Liver (tissue), 8 donors: ENCODE measurements at regions not wholly inside any gene's neighbourhood (a gene's known extent, or its start where the extent isn't known, plus 50 kb on each side); places are given as distances from the start of the nearest gene placed in this dataset.

ENCODE experiments used
- DNase-seq: peaks from one replicate; pipeline ENCODE4 v3.0.0-alpha.2; 2017; ENCODE audit warnings: low spot score
- H3K27ac ChIP-seq, 2 donors: one replicate each; pipeline ENCODE4 v1.7.0; 2013; ENCODE audit warnings: inconsistent platforms in 2 of 2, low read length in 2 of 2, control low read depth in 1 of 2, low read depth in 1 of 2, mild to moderate bottlenecking in 1 of 2
- H3K27me3 ChIP-seq, 4 donors: one replicate each; pipeline versions ENCODE4 v1.6.1 to v1.7.0; 2013; ENCODE audit warnings: low read length in 3 of 4, inconsistent platforms in 1 of 4, mild to moderate bottlenecking in 1 of 4, moderate library complexity in 1 of 4; ENCODE audit not compliant: control insufficient read depth in 4 of 4, insufficient read depth in 4 of 4
- H3K36me3 ChIP-seq, 4 donors: one replicate each; pipeline versions ENCODE4 v1.6.1 to v1.7.0; 2013; ENCODE audit warnings: low read length in 3 of 4, mild to moderate bottlenecking in 3 of 4, low read depth in 1 of 4, moderate library complexity in 1 of 4; ENCODE audit not compliant: control insufficient read depth in 4 of 4, insufficient read depth in 3 of 4
- H3K4me1 ChIP-seq, 4 donors: one replicate each; pipeline versions ENCODE4 v1.6.1 to v1.7.0; 2013; ENCODE audit warnings: low read length in 3 of 4, mild to moderate bottlenecking in 3 of 4, moderate library complexity in 1 of 4; ENCODE audit not compliant: control insufficient read depth in 4 of 4, insufficient read depth in 4 of 4
- H3K4me3 ChIP-seq, 3 donors: one replicate each; pipeline versions ENCODE4 v1.6.1 to v1.7.0; 2013; ENCODE audit warnings: low read length in 3 of 3, control low read depth in 1 of 3, low read depth in 1 of 3, mild to moderate bottlenecking in 1 of 3
- H3K9ac ChIP-seq, 2 donors: one replicate each; pipeline ENCODE4 v1.7.0; 2013; ENCODE audit warnings: low read length in 2 of 2, mild to moderate bottlenecking in 2 of 2, moderate library complexity in 2 of 2, control low read depth in 1 of 2, low read depth in 1 of 2
- H3K9me3 ChIP-seq, 4 donors: one replicate each; pipeline versions ENCODE4 v1.6.1 to v1.7.0; 2013; ENCODE audit warnings: low read length in 3 of 4; ENCODE audit not compliant: control insufficient read depth in 4 of 4
- ATF3 ChIP-seq: IDR thresholded peaks from 2 replicates; pipeline ENCODE4 v1.6.1; 2016; ENCODE audit warnings: antibody characterized with exemption
- EGR1 ChIP-seq, 2 donors: IDR thresholded peaks; 2 replicates each; pipeline ENCODE4 v1.6.1; 2016 to 2018; ENCODE audit warnings: antibody characterized with exemption in 2 of 2, low read depth in 2 of 2
- FOXA1 ChIP-seq: IDR thresholded peaks from 2 replicates; pipeline ENCODE4 v1.6.1; 2016; ENCODE audit warnings: antibody characterized with exemption
- FOXA2 ChIP-seq: IDR thresholded peaks from 2 replicates; pipeline ENCODE4 v1.6.1; 2016; ENCODE audit warnings: antibody characterized with exemption
- GABPA ChIP-seq, 2 donors: IDR thresholded peaks in 1 of 2; conservative IDR thresholded peaks in 1 of 2; 2 replicates each; pipeline ENCODE4 v1.6.1; 2016; ENCODE audit warnings: antibody characterized with exemption in 2 of 2, mild to moderate bottlenecking in 1 of 2, moderate library complexity in 1 of 2
- HNF4A ChIP-seq, 2 donors: conservative IDR thresholded peaks; 2 replicates each; pipeline ENCODE4 v1.6.1; 2016; ENCODE audit warnings: antibody characterized with exemption in 2 of 2, mild to moderate bottlenecking in 2 of 2
- HNF4G ChIP-seq: IDR thresholded peaks from 2 replicates; pipeline ENCODE4 v1.6.1; 2016; ENCODE audit warnings: antibody characterized with exemption
- JUND ChIP-seq, 2 donors: IDR thresholded peaks; 2 replicates each; pipeline ENCODE4 v1.6.1; 2016; ENCODE audit warnings: antibody characterized with exemption in 2 of 2
- MAX ChIP-seq: IDR thresholded peaks from 2 replicates; pipeline ENCODE4 v1.6.1; 2016; ENCODE audit warnings: antibody characterized with exemption
- NR2F2 ChIP-seq: IDR thresholded peaks from 2 replicates; pipeline ENCODE4 v1.6.1; 2016; ENCODE audit warnings: antibody characterized with exemption
- RAD21 ChIP-seq, 2 donors: IDR thresholded peaks; 2 replicates each; pipeline ENCODE4 v1.6.1; 2016; ENCODE audit warnings: antibody characterized with exemption in 2 of 2, mild to moderate bottlenecking in 2 of 2
- REST ChIP-seq: IDR thresholded peaks from 2 replicates; pipeline ENCODE4 v1.6.1; 2016; ENCODE audit warnings: antibody characterized with exemption, mild to moderate bottlenecking
- RXRA ChIP-seq, 2 donors: IDR thresholded peaks; 2 replicates each; pipeline ENCODE4 v1.6.1; 2017 to 2018; ENCODE audit warnings: antibody characterized with exemption in 2 of 2, mild to moderate bottlenecking in 1 of 2
- SP1 ChIP-seq: IDR thresholded peaks from 2 replicates; pipeline ENCODE4 v1.6.1; 2018; ENCODE audit warnings: antibody characterized with exemption, mild to moderate bottlenecking
- TAF1 ChIP-seq: conservative IDR thresholded peaks from 2 replicates; pipeline ENCODE4 v1.6.1; 2016; ENCODE audit warnings: antibody characterized with exemption, mild to moderate bottlenecking
- YY1 ChIP-seq: IDR thresholded peaks from 2 replicates; pipeline ENCODE4 v1.6.1; 2016; ENCODE audit warnings: antibody characterized with exemption, mild to moderate bottlenecking
- ZBTB33 ChIP-seq: IDR thresholded peaks from 2 replicates; pipeline ENCODE4 v1.6.1; 2016; ENCODE audit warnings: antibody characterized with exemption
- WGBS: extraction: QIAGEN DNeasy Blood & Tissue Kit; methylation state at CpG from one replicate; pipeline ENCODE4 v1.1.7; 2013; 5-methylcytosine and 5-hydroxymethylcytosine counted together
- TF ChIP-seq, protein P1 (sequence below): fragments of 150-350 bp; IDR thresholded peaks from 2 replicates; pipeline ENCODE4 v1.5.1; 2017; ENCODE audit warnings: improper control_type of control experiment, low read depth, low read length; ENCODE audit not compliant: missing input control
- donor health status: healthy.
- donor health status: healthy.
- donor health status: healthy.
- donor health status: healthy.
- donor health status: healthy.

DNA sequence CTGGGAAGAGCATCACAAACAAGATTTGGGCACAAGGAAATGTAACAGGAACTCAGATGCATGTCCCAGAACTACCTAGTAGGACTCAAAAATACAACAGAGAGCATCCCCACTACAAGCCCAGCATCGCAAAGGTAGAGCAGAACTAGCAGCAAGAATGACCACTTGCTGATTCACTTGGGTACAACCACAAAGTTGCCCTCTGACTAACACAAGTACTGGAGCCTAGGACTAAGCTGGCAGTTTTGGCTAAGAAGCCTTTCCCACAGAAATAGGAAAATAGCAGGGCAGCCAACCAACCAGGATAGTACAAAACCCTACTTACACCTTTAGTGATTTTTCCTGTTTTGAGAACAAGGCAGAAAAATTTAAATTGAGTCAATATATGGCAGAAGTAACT, 193.8 kb downstream of the PAX3 start:
- Histone ChIP-seq H3K4me3 (no peak overlapping the region), H3K9me3 (no peaks in the 10 kb centered on the region), H3K27me3 (peaks cover 0 to 6% (median 1%) of the 10 kb centered on the region in 4 donors), H3K36me3 (no peaks in the 10 kb centered on the region), H3K9ac (no peak overlapping the region), H3K27ac (no peak overlapping the region), H3K4me1 (no peaks in the 10 kb centered on the region)
- 87% methylated on average over 1 of the region's 1 CpG for WGBS
- DNase-seq, result no peak
- TF ChIP-seq HNF4A (conservative IDR thresholded peaks at IDR 0.05) (no peak), RXRA (IDR thresholded peaks at IDR 0.05) (no peak), SP1 (no peak), RAD21 (IDR thresholded peaks at IDR 0.05) (no peak), FOXA2 (no peak), FOXA1 (no peak), REST (no peak), HNF4G (no peak), MAX (no peak), JUND (IDR thresholded peaks at IDR 0.05) (no peak), YY1 (no peak), ATF3 (no peak), GABPA (IDR thresholded peaks at IDR 0.05 in 1 of 2, conservative IDR thresholded peaks at IDR 0.05 in 1 of 2) (no peak), EGR1 (IDR thresholded peaks at IDR 0.05; ENCODE audit: low read depth in 2 of 2) (no peak), NR2F2 (no peak), TAF1 (no peak), ZBTB33 (no peak)
- TF ChIP-seq, protein P1, sequence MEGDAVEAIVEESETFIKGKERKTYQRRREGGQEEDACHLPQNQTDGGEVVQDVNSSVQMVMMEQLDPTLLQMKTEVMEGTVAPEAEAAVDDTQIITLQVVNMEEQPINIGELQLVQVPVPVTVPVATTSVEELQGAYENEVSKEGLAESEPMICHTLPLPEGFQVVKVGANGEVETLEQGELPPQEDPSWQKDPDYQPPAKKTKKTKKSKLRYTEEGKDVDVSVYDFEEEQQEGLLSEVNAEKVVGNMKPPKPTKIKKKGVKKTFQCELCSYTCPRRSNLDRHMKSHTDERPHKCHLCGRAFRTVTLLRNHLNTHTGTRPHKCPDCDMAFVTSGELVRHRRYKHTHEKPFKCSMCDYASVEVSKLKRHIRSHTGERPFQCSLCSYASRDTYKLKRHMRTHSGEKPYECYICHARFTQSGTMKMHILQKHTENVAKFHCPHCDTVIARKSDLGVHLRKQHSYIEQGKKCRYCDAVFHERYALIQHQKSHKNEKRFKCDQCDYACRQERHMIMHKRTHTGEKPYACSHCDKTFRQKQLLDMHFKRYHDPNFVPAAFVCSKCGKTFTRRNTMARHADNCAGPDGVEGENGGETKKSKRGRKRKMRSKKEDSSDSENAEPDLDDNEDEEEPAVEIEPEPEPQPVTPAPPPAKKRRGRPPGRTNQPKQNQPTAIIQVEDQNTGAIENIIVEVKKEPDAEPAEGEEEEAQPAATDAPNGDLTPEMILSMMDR, result no peak
